B cell (primary cell): ENCODE measurements at regions not wholly inside any gene's neighbourhood (a gene's known extent, or its start where the extent isn't known, plus 50 kb on each side); places are given as distances from the start of the nearest gene placed in this dataset.
A peak's percentile ranks its signal among the peaks of the same experiment; 100 is the strongest.

Source experiments
- ATAC-seq: fragments of 200-7000 bp; cut with Tn5 transposase; one replicate; pipeline ENCODE4 v1.10.0; 2021; ENCODE audit warnings: low read depth, mild to moderate bottlenecking, moderate number of reproducible peaks, moderate library complexity
- CTCF ChIA-PET: fragments of 350-600 bp; sonication (Branson Sonifier 250); formaldehyde crosslinking; loops from one replicate; lab custom pipeline; 2021; ENCODE audit warnings: antibody characterized with exemption, inconsistent platforms; lab: Charles Lee
- POLR2A ChIA-PET: fragments of 350-600 bp; sonication (Branson Sonifier 250); formaldehyde crosslinking; loops from one replicate; lab custom pipeline; 2021; ENCODE audit warnings: antibody characterized with exemption; lab: Charles Lee
- DNase-seq: peaks from one replicate; pipeline ENCODE4 v3.0.0; 2013
- H2AFZ ChIP-seq: 2 replicates; pipeline ENCODE4 v1.6.1; 2012; ENCODE audit warnings: mild to moderate bottlenecking, low read depth, low read length; ENCODE audit not compliant: insufficient read depth, poor library complexity, severe bottlenecking
- H3K27ac ChIP-seq, 2 donors: 1 replicate in 1 of 2; 2 replicates in 1 of 2; pipeline ENCODE4 v1.5.1; 2012 to 2013; ENCODE audit warnings: low read length in 2 of 2, mild to moderate bottlenecking in 2 of 2, moderate library complexity in 1 of 2
- H3K27me3 ChIP-seq, 4 experiments: fragments of 200-600 bp in 1 of 4; sonication (generic) in 1 of 4; replicated peaks in 1 of 4; 1 replicate in 2 of 4; 2 replicates in 2 of 4; pipeline versions ENCODE4 v1.6.1 to v1.7.0; 2013 to 2016; ENCODE audit warnings: low read length in 3 of 4, mild to moderate bottlenecking in 2 of 4, mixed read lengths in 1 of 4, moderate library complexity in 1 of 4; ENCODE audit not compliant: insufficient read depth in 4 of 4, control insufficient read depth in 3 of 4; ENCODE audit errors: control extremely low read depth in 1 of 4
- H3K36me3 ChIP-seq, 2 experiments: replicated peaks in 1 of 2; 1 replicate in 1 of 2; 2 replicates in 1 of 2; pipeline versions ENCODE4 v1.6.1 to v1.7.1; 2013; ENCODE audit warnings: low read length in 1 of 2; ENCODE audit not compliant: insufficient read depth in 2 of 2, control insufficient read depth in 1 of 2; ENCODE audit errors: control extremely low read depth in 1 of 2, extremely low read depth in 1 of 2
- H3K4me1 ChIP-seq, 2 donors: fragments of 200-600 bp in 1 of 2; sonication (generic) in 1 of 2; 1 replicate in 1 of 2; 2 replicates in 1 of 2; pipeline versions ENCODE4 v1.5.1 to v1.6.1; 2013 to 2017; ENCODE audit warnings: low read length in 2 of 2; ENCODE audit not compliant: control insufficient read depth in 2 of 2, insufficient read depth in 2 of 2
- H3K4me2 ChIP-seq: replicated peaks from 2 replicates; pipeline ENCODE3; 2012; ENCODE audit warnings: mild to moderate bottlenecking, low read depth, low read length; ENCODE audit not compliant: poor library complexity, severe bottlenecking
- H3K4me3 ChIP-seq, 5 experiments: fragments of 200-600 bp in 1 of 5; sonication (generic) in 1 of 5; 1 replicate in 3 of 5; 2 replicates in 2 of 5; pipeline versions ENCODE4 v1.5.1 to v1.7.0; 2011 to 2016; ENCODE audit warnings: low read length in 4 of 5, mild to moderate bottlenecking in 4 of 5, low read depth in 2 of 5, control low read depth in 1 of 5, moderate library complexity in 1 of 5; ENCODE audit not compliant: insufficient read depth in 1 of 5; ENCODE audit errors: control extremely low read depth in 1 of 5, extremely low read depth in 1 of 5
- H3K79me2 ChIP-seq: fragments of 200-600 bp; sonication (generic); one replicate; pipeline ENCODE4 v1.6.0; 2016; ENCODE audit warnings: low read length; ENCODE audit not compliant: control insufficient read depth, insufficient read depth
- H3K9ac ChIP-seq: fragments of 200-600 bp; sonication (generic); 2 replicates; pipeline ENCODE4 v1.6.1; 2017; ENCODE audit warnings: mild to moderate bottlenecking, low read length, moderate library complexity
- H3K9me3 ChIP-seq, 3 donors: one replicate each; pipeline versions ENCODE4 v1.6.1 to v1.7.1; 2013; ENCODE audit warnings: low read length in 2 of 3; ENCODE audit not compliant: control insufficient read depth in 2 of 3, insufficient read depth in 1 of 3; ENCODE audit errors: control extremely low read depth in 1 of 3
- H4K20me1 ChIP-seq: 2 replicates; pipeline ENCODE4 v1.6.0; 2012; ENCODE audit warnings: mild to moderate bottlenecking, low read length; ENCODE audit not compliant: insufficient read depth, control insufficient read depth, poor library complexity, severe bottlenecking
- H3K27ac Mint-ChIP-seq: one replicate; pipeline ENCODE4 v1.8.0; 2021; ENCODE audit warnings: mixed read lengths
- H3K27me3 Mint-ChIP-seq: one replicate; pipeline ENCODE4 v1.8.0; 2021; ENCODE audit warnings: mixed read lengths
- H3K4me1 Mint-ChIP-seq: one replicate; pipeline ENCODE4 v1.8.0; 2021; ENCODE audit warnings: mixed read lengths
- H3K4me3 Mint-ChIP-seq: one replicate; pipeline ENCODE4 v1.8.0; 2021; ENCODE audit warnings: mixed read lengths
- H3K9me3 Mint-ChIP-seq: one replicate; pipeline ENCODE4 v1.8.0; 2022; ENCODE audit warnings: mixed read lengths; ENCODE audit not compliant: insufficient read depth
- EZH2 ChIP-seq: IDR thresholded peaks from 2 replicates; pipeline ENCODE4 v1.6.1; 2012; ENCODE audit warnings: borderline replicate concordance, low read depth, mild to moderate bottlenecking, moderate library complexity, low read length; ENCODE audit not compliant: insufficient read depth, poor library complexity, severe bottlenecking
- WGBS: methylation state at CpG from one replicate; pipeline ENCODE4 v1.1.5; 2013; ENCODE audit warnings: missing lambda C conversion rate; ENCODE audit not compliant: insufficient coverage; 5-methylcytosine and 5-hydroxymethylcytosine counted together
- intact Hi-C: fragments of 100-400 bp; cut with micrococcal nuclease; formaldehyde crosslinking; loops from one replicate; pipeline ENCODE4 v1.10.0; 2022
- TF ChIP-seq, protein P1 (sequence below): fragments of 200-600 bp; IDR thresholded peaks from one replicate; pipeline ENCODE4 v1.8.0; 2022; ENCODE audit warnings: antibody characterized with exemption, mild to moderate bottlenecking

DNA sequence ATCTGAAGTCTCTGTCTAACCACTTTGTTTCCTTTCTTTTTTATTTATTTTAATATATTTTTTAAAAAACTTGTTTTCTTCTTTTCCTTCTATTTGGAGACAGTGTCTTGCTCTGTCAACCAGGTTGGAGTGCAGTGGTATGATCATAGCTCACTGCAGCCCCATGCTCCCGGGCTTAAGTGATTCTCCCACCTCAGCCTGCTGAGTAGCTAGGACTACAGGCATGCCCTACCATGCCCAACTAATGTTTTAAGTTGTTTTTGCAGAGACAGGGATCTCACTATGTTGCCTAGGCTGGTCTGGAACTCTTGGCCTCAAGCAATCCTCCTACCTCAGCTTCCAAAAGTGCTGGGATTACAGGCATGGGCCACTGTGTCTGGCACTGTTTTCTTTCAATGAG is 81.1 kb upstream of the TLK1 start:
- WGBS: no CpG with 5 or more reads among the region's 1 CpG
- DNase-seq (no peak), ATAC-seq (no peak)
- intact Hi-C loops: no loop called here
- Histone ChIP-seq H3K27ac (no peak overlapping the region), H3K36me3 (no peaks in the 10 kb centered on the region), H3K4me1 (peaks cover 5 to 9% of the 10 kb centered on the region in 2 donors), H2AFZ (no peak overlapping the region), H3K79me2 (no peaks in the 10 kb centered on the region), H3K27me3 (no peaks in the 10 kb centered on the region), H3K4me2 (no peak overlapping the region), H3K9me3 (peaks cover 0 to 8% (median 5%) of the 10 kb centered on the region in 3 donors), H3K9ac (no peak overlapping the region), H3K4me3 (no peak overlapping the region), H4K20me1 (no peaks in the 10 kb centered on the region)
- peaks cover 16% of the 10 kb centered on the region for H3K9me3 Mint-ChIP-seq
- ChIA-PET POLR2A (no interaction called here), CTCF (no interaction called here)
- H3K27ac Mint-ChIP-seq: no peak overlapping the region
- no peak for TF ChIP-seq EZH2
- TF ChIP-seq, protein P1, sequence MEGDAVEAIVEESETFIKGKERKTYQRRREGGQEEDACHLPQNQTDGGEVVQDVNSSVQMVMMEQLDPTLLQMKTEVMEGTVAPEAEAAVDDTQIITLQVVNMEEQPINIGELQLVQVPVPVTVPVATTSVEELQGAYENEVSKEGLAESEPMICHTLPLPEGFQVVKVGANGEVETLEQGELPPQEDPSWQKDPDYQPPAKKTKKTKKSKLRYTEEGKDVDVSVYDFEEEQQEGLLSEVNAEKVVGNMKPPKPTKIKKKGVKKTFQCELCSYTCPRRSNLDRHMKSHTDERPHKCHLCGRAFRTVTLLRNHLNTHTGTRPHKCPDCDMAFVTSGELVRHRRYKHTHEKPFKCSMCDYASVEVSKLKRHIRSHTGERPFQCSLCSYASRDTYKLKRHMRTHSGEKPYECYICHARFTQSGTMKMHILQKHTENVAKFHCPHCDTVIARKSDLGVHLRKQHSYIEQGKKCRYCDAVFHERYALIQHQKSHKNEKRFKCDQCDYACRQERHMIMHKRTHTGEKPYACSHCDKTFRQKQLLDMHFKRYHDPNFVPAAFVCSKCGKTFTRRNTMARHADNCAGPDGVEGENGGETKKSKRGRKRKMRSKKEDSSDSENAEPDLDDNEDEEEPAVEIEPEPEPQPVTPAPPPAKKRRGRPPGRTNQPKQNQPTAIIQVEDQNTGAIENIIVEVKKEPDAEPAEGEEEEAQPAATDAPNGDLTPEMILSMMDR: no peak
- H3K27me3 Mint-ChIP-seq: no peaks in the 10 kb centered on the region
- peaks cover 13% of the 10 kb centered on the region for H3K4me1 Mint-ChIP-seq
- H3K4me3 Mint-ChIP-seq: no peak overlapping the region

GRCh38 chr2:171238946-171239345 is 78.3 kb upstream of the TLK1 start:
- TF ChIP-seq EZH2: no peak
- TF ChIP-seq, protein P1: no peak
- intact Hi-C loops: no loop called here
- H3K27ac ChIP-seq: no peak overlapping the region
- DNase-seq: no peak
- H3K4me3 Mint-ChIP-seq: no peak overlapping the region
- H3K9me3 ChIP-seq: no peaks in the 10 kb centered on the region
- CTCF ChIA-PET: interaction anchor here (0.6 kb wide), 1 partner anchor 102 kb away, joined by 5 read pairs; no protein-coding TSS in a partner anchor
- H3K4me1 ChIP-seq: peaks cover 5 to 9% of the 10 kb centered on the region in 2 donors
- H4K20me1 ChIP-seq: no peaks in the 10 kb centered on the region
- H3K9me3 Mint-ChIP-seq: no peaks in the 10 kb centered on the region
- ATAC-seq: no peak
- POLR2A ChIA-PET: no interaction called here
- no peaks in the 10 kb centered on the region for H3K36me3 ChIP-seq
- H3K27me3 Mint-ChIP-seq: peaks cover 4% of the 10 kb centered on the region
- no peak overlapping the region for H3K4me3 ChIP-seq
- H3K4me1 Mint-ChIP-seq: peaks cover 13% of the 10 kb centered on the region
- no peaks in the 10 kb centered on the region for H3K79me2 ChIP-seq
- H3K9ac ChIP-seq: no peak overlapping the region
- peak overlapping the region; percentile 40 for H2AFZ ChIP-seq
- no peak overlapping the region for H3K27ac Mint-ChIP-seq
- WGBS: 25% methylated on average over 1 of the region's 4 CpGs
- no peak overlapping the region for H3K4me2 ChIP-seq
- no peaks in the 10 kb centered on the region for H3K27me3 ChIP-seq
